HFFc6 (cell line): ENCODE measurements at regions not wholly inside any gene's neighbourhood (a gene's known extent, or its start where the extent isn't known, plus 50 kb on each side); places are given as distances from the start of the nearest gene placed in this dataset.

Experiments used
- DNase-seq: peaks from one replicate; pipeline ENCODE4 v3.0.0-alpha.2; 2018
- H3K27ac Mint-ChIP-seq: 2 replicates; pipeline ENCODE4 v1.8.0; 2020; ENCODE audit warnings: mild to moderate bottlenecking, mixed read lengths
- H3K27me3 Mint-ChIP-seq: 2 replicates; pipeline ENCODE4 v1.8.0; 2021; ENCODE audit warnings: mild to moderate bottlenecking, moderate library complexity, mixed read lengths; ENCODE audit not compliant: insufficient read depth
- H3K36me3 Mint-ChIP-seq: 2 replicates; pipeline ENCODE4 v1.8.0; 2021; ENCODE audit warnings: low read depth, mixed read lengths
- H3K4me1 Mint-ChIP-seq: 2 replicates; pipeline ENCODE4 v1.8.0; 2020; ENCODE audit warnings: low read depth, mixed read lengths
- H3K4me3 Mint-ChIP-seq: 2 replicates; pipeline ENCODE4 v1.8.0; 2020; ENCODE audit warnings: mild to moderate bottlenecking, moderate library complexity, mixed read lengths
- H3K9me3 Mint-ChIP-seq: 2 replicates; pipeline ENCODE4 v1.8.0; 2020; ENCODE audit warnings: mild to moderate bottlenecking, mixed read lengths
- TF ChIP-seq, protein P1 (sequence below): fragments of 200-600 bp; sonication (generic); IDR thresholded peaks from 2 replicates; pipeline ENCODE4 v1.5.0; 2021; ENCODE audit warnings: antibody characterized with exemption, mild to moderate bottlenecking

DNA sequence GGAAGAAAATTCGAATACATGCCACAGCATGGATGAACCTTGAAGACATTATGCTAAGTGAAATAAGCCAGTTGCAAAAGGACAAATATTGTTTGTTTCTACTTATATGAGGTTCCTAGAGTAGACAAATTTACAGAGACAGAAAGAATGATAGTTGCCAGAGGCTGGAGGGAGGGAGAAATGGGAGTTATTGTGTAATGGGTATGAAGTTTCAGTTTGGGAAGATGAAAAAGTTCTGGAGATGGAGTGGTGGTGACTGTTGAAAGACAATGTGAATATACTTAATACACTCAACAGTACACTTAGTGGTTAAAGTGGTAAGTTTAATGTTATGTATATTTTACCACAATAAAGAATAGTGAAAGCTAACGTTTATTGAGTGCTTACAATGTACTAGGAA, 99.6 kb upstream of the SLC44A1 start:
- no peaks in the 10 kb centered on the region for H3K4me1 Mint-ChIP-seq
- TF ChIP-seq, protein P1, sequence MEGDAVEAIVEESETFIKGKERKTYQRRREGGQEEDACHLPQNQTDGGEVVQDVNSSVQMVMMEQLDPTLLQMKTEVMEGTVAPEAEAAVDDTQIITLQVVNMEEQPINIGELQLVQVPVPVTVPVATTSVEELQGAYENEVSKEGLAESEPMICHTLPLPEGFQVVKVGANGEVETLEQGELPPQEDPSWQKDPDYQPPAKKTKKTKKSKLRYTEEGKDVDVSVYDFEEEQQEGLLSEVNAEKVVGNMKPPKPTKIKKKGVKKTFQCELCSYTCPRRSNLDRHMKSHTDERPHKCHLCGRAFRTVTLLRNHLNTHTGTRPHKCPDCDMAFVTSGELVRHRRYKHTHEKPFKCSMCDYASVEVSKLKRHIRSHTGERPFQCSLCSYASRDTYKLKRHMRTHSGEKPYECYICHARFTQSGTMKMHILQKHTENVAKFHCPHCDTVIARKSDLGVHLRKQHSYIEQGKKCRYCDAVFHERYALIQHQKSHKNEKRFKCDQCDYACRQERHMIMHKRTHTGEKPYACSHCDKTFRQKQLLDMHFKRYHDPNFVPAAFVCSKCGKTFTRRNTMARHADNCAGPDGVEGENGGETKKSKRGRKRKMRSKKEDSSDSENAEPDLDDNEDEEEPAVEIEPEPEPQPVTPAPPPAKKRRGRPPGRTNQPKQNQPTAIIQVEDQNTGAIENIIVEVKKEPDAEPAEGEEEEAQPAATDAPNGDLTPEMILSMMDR, result no peak
- no peak overlapping the region for H3K4me3 Mint-ChIP-seq
- no peak overlapping the region for H3K27ac Mint-ChIP-seq
- no peaks in the 10 kb centered on the region; the same call in none of the 2 replicates for H3K27me3 Mint-ChIP-seq
- no peaks in the 10 kb centered on the region for H3K36me3 Mint-ChIP-seq
- no peak for DNase-seq
- no peaks in the 10 kb centered on the region for H3K9me3 Mint-ChIP-seq

DNA sequence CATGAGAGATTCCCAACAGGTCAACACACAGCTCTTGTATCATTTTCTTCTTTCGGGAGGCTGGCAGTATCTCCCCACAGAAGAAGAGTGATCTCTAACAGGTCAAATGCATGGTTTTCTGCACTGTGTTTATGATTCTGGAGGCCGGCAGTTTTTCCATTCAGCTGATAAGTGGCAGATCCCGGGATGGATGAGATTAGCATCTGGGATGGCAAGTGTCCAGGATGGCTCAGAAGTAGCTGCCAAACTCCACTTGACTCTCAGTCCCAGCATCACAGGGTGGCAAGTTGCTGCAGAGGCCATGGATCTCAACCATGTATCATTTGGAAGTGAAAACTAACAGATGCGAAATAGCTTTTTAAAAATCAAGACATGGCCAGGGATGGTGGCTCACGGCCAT, 97.8 kb upstream of the SLC44A1 start:
- H3K4me3 Mint-ChIP-seq, result no peak overlapping the region
- H3K36me3 Mint-ChIP-seq, result no peaks in the 10 kb centered on the region
- H3K27ac Mint-ChIP-seq, result no peak overlapping the region
- H3K9me3 Mint-ChIP-seq, result no peaks in the 10 kb centered on the region
- TF ChIP-seq, protein P1, result no peak
- peaks cover 13% of the 10 kb centered on the region for H3K4me1 Mint-ChIP-seq
- DNase-seq, result no peak
- no peaks in the 10 kb centered on the region; the same call in 1 of the 2 replicates for H3K27me3 Mint-ChIP-seq

DNA sequence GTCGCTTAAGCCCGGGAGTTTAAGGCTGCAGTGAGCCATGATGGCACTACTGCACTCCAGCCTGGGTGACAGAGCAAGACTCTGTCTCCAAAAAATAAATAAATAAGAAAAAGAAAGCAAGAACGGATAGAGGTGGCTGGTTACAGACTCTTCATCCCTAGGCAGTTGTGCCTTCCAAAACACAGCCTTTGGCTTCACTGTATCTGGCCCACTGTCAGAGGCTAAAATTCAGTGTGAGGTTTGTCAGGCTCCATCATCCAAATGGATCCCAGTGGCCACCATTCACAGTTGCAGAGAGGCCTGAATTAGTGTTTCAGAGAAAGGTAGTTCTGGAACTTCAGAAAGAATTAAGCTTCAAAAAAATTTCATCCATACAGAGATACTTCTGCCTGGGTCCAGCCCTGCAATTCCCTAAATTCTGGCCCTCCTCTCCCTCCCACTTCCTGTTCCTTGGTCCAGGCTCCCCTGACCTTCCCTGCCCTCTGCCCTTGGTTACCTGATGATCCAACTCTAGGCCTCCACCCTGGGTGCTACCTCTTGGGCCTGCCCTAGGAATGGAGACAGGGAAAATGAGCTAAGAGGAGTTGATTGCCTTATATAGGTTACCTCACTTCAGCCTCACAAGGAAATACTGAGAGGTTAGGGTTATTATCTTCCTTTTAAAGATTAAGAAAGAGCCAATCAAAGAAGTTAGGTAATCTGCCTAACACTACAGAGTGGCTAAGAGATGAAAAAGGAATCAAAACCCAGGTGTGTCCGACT, 97.2 kb upstream of the SLC44A1 start:
- no peak for DNase-seq
- TF ChIP-seq, protein P1, result no peak
- no peak overlapping the region for H3K27ac Mint-ChIP-seq
- peaks cover 19% of the 10 kb centered on the region for H3K4me1 Mint-ChIP-seq
- H3K27me3 Mint-ChIP-seq, result no peaks in the 10 kb centered on the region; the same call in 1 of the 2 replicates
- no peaks in the 10 kb centered on the region for H3K9me3 Mint-ChIP-seq
- H3K36me3 Mint-ChIP-seq, result no peaks in the 10 kb centered on the region
- H3K4me3 Mint-ChIP-seq, result no peak overlapping the region

DNA sequence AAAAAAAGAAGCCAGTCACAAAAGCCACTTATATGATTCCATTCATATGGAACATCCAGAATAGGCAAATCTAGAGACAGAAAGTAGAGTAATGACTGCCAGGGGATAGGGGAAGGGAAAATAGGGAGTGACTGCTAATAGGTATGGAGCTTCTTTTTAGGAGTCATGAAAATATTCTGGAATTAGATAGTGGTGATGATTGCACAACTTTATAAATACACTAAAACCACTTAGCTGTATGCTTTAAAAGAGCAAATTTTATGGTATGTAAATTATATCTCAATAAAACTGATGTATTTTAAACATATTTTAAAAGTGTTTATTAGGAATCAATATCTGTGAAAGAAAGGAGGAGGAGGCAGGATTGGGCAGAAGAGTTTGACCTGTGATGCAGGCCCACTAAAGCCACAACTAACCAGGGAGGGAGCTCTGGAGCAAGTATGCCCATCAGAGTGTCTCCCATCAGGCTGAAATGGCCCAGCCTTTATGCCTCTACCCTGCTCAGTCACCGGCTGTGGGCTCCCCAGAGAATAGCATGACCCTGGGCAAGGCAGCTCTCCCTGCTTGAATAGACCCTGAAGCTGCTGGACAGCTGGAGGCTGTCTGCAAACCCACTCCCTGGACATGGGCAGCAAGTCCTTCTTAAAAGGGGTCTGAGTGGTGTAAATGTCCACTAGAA, 96.0 kb upstream of the SLC44A1 start:
- Mint-ChIP-seq H3K27me3 (no peaks in the 10 kb centered on the region; the same call in 1 of the 2 replicates), H3K27ac (no peak overlapping the region), H3K36me3 (no peaks in the 10 kb centered on the region), H3K4me3 (no peak overlapping the region), H3K9me3 (no peaks in the 10 kb centered on the region), H3K4me1 (peaks cover 23% of the 10 kb centered on the region)
- DNase-seq, result no peak
- TF ChIP-seq, protein P1, result peak; percentile 33; the same call in 1 of the 2 replicates

DNA sequence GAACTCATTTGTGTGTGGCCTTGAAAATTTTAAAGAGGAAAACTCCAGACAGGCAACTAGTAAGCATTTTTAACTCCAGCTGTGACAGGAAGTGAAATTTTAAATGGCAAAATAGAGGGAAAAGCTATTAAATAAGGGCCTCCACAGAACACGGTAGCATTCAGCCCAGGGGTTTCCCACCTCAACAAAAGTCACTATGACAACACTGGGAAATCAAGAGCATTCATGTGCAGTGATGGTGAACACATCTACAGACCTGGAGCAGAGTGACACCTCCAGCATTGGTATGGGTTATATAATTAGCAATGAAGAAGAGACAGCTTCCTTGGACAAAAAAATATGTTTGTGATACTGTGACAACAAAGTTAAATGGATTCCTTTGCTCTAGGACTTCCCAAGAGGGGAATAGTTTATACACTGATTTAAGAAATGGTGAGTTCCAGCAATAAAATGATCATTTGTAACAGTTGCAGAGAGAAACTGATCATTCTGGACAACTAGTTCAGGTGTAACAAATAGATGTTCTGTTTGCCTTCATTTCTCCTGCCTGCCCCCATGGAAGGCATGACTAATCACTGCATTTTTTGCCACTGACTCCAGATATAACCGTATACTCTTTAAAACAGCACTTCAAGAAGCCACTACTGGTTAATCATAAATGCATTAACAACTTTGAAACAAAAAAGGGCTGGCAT, 93.3 kb upstream of the SLC44A1 start:
- Mint-ChIP-seq H3K27ac (peak overlapping the region; percentile 34; the same call in 1 of the 2 replicates), H3K36me3 (no peaks in the 10 kb centered on the region), H3K27me3 (no peaks in the 10 kb centered on the region; the same call in 1 of the 2 replicates), H3K4me1 (peaks cover 34% of the 10 kb centered on the region), H3K4me3 (no peak overlapping the region; the same call in 1 of the 2 replicates), H3K9me3 (no peaks in the 10 kb centered on the region)
- DNase-seq, result peak; percentile 56
- TF ChIP-seq, protein P1, result no peak
